HL-60 (cell line): ENCODE measurements at regions not wholly inside any gene's neighbourhood (a gene's known extent, or its start where the extent isn't known, plus 50 kb on each side); places are given as distances from the start of the nearest gene placed in this dataset.

Experiments
- CTCF ChIP-seq: IDR thresholded peaks from one replicate; pipeline ENCODE4 v1.5.1; 2011; ENCODE audit warnings: low read length, control low read depth, inconsistent platforms; ENCODE audit not compliant: insufficient read depth
- REST ChIP-seq: IDR thresholded peaks from 2 replicates; pipeline ENCODE4 v1.6.1; 2012; ENCODE audit warnings: low read depth; ENCODE audit not compliant: insufficient replicate concordance

- TF ChIP-seq CTCF (no peak), REST (no peak)
Measured at GRCh38 chr6:101231606-101232235, 161.8 kb upstream of the GRIK2 start.
